GM23338 (cell line): ENCODE measurements at regions not wholly inside any gene's neighbourhood (a gene's known extent, or its start where the extent isn't known, plus 50 kb on each side); places are given as distances from the start of the nearest gene placed in this dataset.

Source experiments
- ATAC-seq: fragments of 200-7000 bp; cut with Tn5 transposase; 3 replicates; pipeline ENCODE4 v1.9.1; 2020
- DNase-seq: peaks from one replicate; pipeline ENCODE4 v3.0.0-alpha.2; 2015; ENCODE audit warnings: low spot score
- H2AFZ ChIP-seq: fragments of 200-600 bp; sonication (generic); 2 replicates; pipeline ENCODE4 v1.8.0; 2016; ENCODE audit warnings: antibody characterized with exemption, mild to moderate bottlenecking, moderate library complexity
- H3F3A ChIP-seq: fragments of 200-600 bp; sonication (generic); replicated peaks from 2 replicates; pipeline ENCODE4 v1.8.0; 2017; ENCODE audit warnings: antibody characterized with exemption, mixed run types, low read depth
- H3K27ac ChIP-seq: fragments of 200-600 bp; sonication (generic); 2 replicates; pipeline ENCODE4 v1.6.1; 2016; ENCODE audit warnings: low read depth
- H3K27me3 ChIP-seq: fragments of 200-600 bp; sonication (generic); 2 replicates; pipeline ENCODE4 v1.8.0; 2016; ENCODE audit warnings: mild to moderate bottlenecking, mixed run types, moderate library complexity; ENCODE audit not compliant: insufficient read depth
- H3K36me3 ChIP-seq: fragments of 200-600 bp; sonication (generic); 2 replicates; pipeline ENCODE4 v1.8.0; 2016; ENCODE audit warnings: mild to moderate bottlenecking; ENCODE audit not compliant: insufficient read depth
- H3K4me1 ChIP-seq: fragments of 200-600 bp; sonication (generic); 2 replicates; pipeline ENCODE4 v1.8.0; 2016; ENCODE audit warnings: mild to moderate bottlenecking, moderate library complexity; ENCODE audit not compliant: insufficient read depth
- H3K4me2 ChIP-seq: fragments of 200-600 bp; sonication (generic); 2 replicates; pipeline ENCODE4 v1.7.1; 2017; ENCODE audit warnings: mixed run types
- H3K4me3 ChIP-seq: fragments of 200-600 bp; sonication (generic); 2 replicates; pipeline ENCODE4 v1.6.1; 2016; ENCODE audit warnings: mixed run types
- H3K79me2 ChIP-seq: fragments of 200-600 bp; sonication (generic); replicated peaks from 2 replicates; pipeline ENCODE4 v1.8.0; 2017; ENCODE audit warnings: mild to moderate bottlenecking; ENCODE audit not compliant: insufficient read depth
- H3K9me2 ChIP-seq: fragments of 200-600 bp; sonication (generic); 2 replicates; pipeline ENCODE4 v1.8.0; 2017; ENCODE audit not compliant: insufficient read depth
- H4K20me1 ChIP-seq: fragments of 200-600 bp; sonication (generic); replicated peaks from 2 replicates; pipeline ENCODE4 v1.8.0; 2017; ENCODE audit warnings: mild to moderate bottlenecking; ENCODE audit not compliant: insufficient read depth
- H3K27ac Mint-ChIP-seq: 2 replicates; pipeline ENCODE4 v1.8.0; 2020; ENCODE audit warnings: inconsistent platforms, mild to moderate bottlenecking, moderate library complexity, mixed read lengths
- H3K27me3 Mint-ChIP-seq: 3 replicates; pipeline ENCODE4 v1.8.0; 2022; ENCODE audit warnings: low read depth, mild to moderate bottlenecking, moderate library complexity, mixed read lengths, inconsistent platforms; ENCODE audit not compliant: insufficient read depth, poor library complexity
- H3K36me3 Mint-ChIP-seq: 3 replicates; pipeline ENCODE4 v1.8.0; 2021; ENCODE audit warnings: low read depth, mild to moderate bottlenecking, inconsistent platforms, moderate library complexity, mixed read lengths
- H3K4me1 Mint-ChIP-seq: 3 replicates; pipeline ENCODE4 v1.8.0; 2020; ENCODE audit warnings: mild to moderate bottlenecking, inconsistent platforms, mixed read lengths
- H3K4me3 Mint-ChIP-seq: 3 replicates; pipeline ENCODE4 v1.8.0; 2021; ENCODE audit warnings: moderate library complexity, mild to moderate bottlenecking, inconsistent platforms, mixed read lengths
- H3K9me3 Mint-ChIP-seq: 3 replicates; pipeline ENCODE4 v1.8.0; 2020; ENCODE audit warnings: moderate library complexity, mild to moderate bottlenecking, inconsistent platforms, mixed read lengths
- CREB1 ChIP-seq: fragments of 250-450 bp; sonication (Bioruptor Pico); IDR thresholded peaks from 2 replicates; pipeline ENCODE4 v1.5.0; 2020; ENCODE audit warnings: low read depth, mild to moderate bottlenecking, moderate library complexity
- CTCF ChIP-seq, 2 experiments: fragments of 200-600 bp in 1 of 2; sonication (generic) in 1 of 2; conservative IDR thresholded peaks; 2 replicates each; pipeline versions ENCODE4 v1.5.1 to v1.6.1; 2016 to 2017; ENCODE audit warnings: antibody characterized with exemption in 2 of 2, low read depth in 2 of 2, mild to moderate bottlenecking in 2 of 2, moderate library complexity in 1 of 2
- ETS1 ChIP-seq: IDR thresholded peaks from 2 replicates; pipeline ENCODE4 v1.6.1; 2016; ENCODE audit warnings: antibody characterized with exemption
- EZH2 ChIP-seq: fragments of 200-600 bp; sonication (generic); IDR thresholded peaks from one replicate; pipeline ENCODE4 v1.8.0; 2017; ENCODE audit warnings: antibody characterized with exemption, mild to moderate bottlenecking, low read depth; ENCODE audit not compliant: unreplicated experiment
- EZH2phosphoT487 ChIP-seq: fragments of 200-600 bp; sonication (generic); IDR thresholded peaks from one replicate; pipeline ENCODE4 v1.8.1; 2018; ENCODE audit warnings: antibody characterized with exemption; ENCODE audit not compliant: unreplicated experiment
- JUNB ChIP-seq: IDR thresholded peaks from one replicate; pipeline ENCODE4 v1.6.1; 2016; ENCODE audit warnings: antibody characterized with exemption; ENCODE audit not compliant: unreplicated experiment
- NANOG ChIP-seq: IDR thresholded peaks from 2 replicates; pipeline ENCODE4 v1.6.1; 2016; ENCODE audit warnings: antibody characterized with exemption, borderline replicate concordance
- POLR2AphosphoS5 ChIP-seq: IDR thresholded peaks from 2 replicates; pipeline ENCODE4 v1.6.1; 2016; ENCODE audit warnings: antibody characterized with exemption, low read depth
- REST ChIP-seq: IDR thresholded peaks from one replicate; pipeline ENCODE4 v1.6.1; 2018; ENCODE audit warnings: antibody characterized with exemption; ENCODE audit not compliant: unreplicated experiment
- STAT1 ChIP-seq: IDR thresholded peaks from one replicate; pipeline ENCODE4 v1.6.1; 2016; ENCODE audit warnings: antibody characterized with exemption; ENCODE audit not compliant: unreplicated experiment
- ZNF114 ChIP-seq: fragments of 250-450 bp; sonication (Bioruptor Pico); IDR thresholded peaks from 2 replicates; pipeline ENCODE4 v1.5.0; 2020; ENCODE audit warnings: mild to moderate bottlenecking, moderate library complexity
- ZNF331 ChIP-seq: fragments of 250-450 bp; sonication (Bioruptor Pico); IDR thresholded peaks from 2 replicates; pipeline ENCODE4 v1.5.0; 2020; ENCODE audit warnings: low read depth, mild to moderate bottlenecking, moderate library complexity
- ZNF462 ChIP-seq: fragments of 250-450 bp; sonication (Bioruptor Pico); IDR thresholded peaks from 2 replicates; pipeline ENCODE4 v1.5.0; 2020; ENCODE audit warnings: mild to moderate bottlenecking, moderate library complexity

- no peaks in the 10 kb centered on the region for H4K20me1 ChIP-seq
- H3F3A ChIP-seq, result no peaks in the 10 kb centered on the region
- H3K27me3 ChIP-seq, result no peaks in the 10 kb centered on the region
- Mint-ChIP-seq H3K27me3 (no peaks in the 10 kb centered on the region), H3K36me3 (peaks cover 3% of the 10 kb centered on the region; the same call in 1 of the 3 replicates), H3K4me1 (no peaks in the 10 kb centered on the region), H3K9me3 (peaks cover 21% of the 10 kb centered on the region), H3K27ac (no peak overlapping the region), H3K4me3 (no peak overlapping the region)
- no peak for ATAC-seq
- DNase-seq, result no peak
- H3K36me3 ChIP-seq, result 0 out of 2 replicates have a peak, but pooled peaks cover 3% of the 10 kb centered on the region
- H3K4me2 ChIP-seq, result no peak overlapping the region
- H3K4me1 ChIP-seq, result no peaks in the 10 kb centered on the region
- TF ChIP-seq NANOG (no peak), ZNF114 (no peak), ZNF331 (CRISPR knock-in tag) (no peak), CTCF (conservative IDR thresholded peaks at IDR 0.05; ENCODE audit: low read depth in 2 of 2) (no peak), REST (no peak), EZH2 (no peak), STAT1 (no peak), CREB1 (CRISPR knock-in tag) (no peak), EZH2phosphoT487 (no peak), JUNB (no peak), ETS1 (no peak), ZNF462 (no peak), POLR2AphosphoS5 (no peak)
- H2AFZ ChIP-seq, result no peak overlapping the region
- H3K4me3 ChIP-seq, result no peak overlapping the region
- H3K79me2 ChIP-seq, result no peaks in the 10 kb centered on the region
- H3K27ac ChIP-seq, result no peak overlapping the region
- no peaks in the 10 kb centered on the region for H3K9me2 ChIP-seq
Observed at GRCh38 chr11:33438301-33438700, 181.1 kb downstream of the HIPK3 start.
